ENCODE measurements at regions not wholly inside any gene's neighbourhood (a gene's known extent, or its start where the extent isn't known, plus 50 kb on each side); places are given as distances from the start of the nearest gene placed in this dataset.

DNA sequence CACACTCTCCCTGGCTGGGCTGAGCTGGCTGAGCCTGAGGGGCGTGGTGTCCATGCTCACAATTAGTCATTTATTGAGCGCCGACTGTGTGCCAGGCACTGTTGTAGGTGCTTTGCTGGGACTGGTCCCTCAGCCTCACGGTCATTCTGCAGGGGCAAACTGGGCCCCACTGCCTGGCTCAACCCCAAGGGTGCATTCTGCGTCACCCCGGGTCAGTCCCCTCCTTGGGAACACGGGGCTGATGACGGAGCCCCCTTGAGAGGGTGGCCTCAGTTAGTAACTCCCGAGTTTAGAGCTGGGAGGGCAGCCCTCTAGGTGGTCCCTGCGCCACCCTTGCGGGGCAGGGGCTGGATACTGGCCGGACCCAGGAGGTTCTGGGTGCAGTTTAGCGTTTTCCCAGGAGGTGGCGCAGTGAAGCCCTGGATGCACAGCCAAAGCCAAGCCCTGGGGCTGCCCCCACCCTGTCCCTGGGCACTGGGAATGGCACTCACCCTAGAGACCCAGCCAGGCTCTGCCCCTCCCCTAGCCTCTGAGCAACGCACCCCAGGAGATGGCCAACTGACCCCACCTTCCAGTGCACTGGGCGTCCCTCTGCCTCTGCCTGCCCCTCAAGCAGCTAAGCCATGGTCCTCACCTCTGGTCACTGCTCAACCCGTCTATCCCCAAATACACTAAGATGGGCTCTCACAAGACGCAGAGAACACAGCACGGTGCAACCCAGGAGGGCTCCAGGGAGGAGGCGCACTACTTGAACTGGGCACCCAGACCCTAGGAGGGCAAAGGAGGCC lies 243.2 kb upstream of the GSE1 start:
- no peak for TF ChIP-seq TAF1 (IDR thresholded peaks at IDR 0.05; ENCODE audit: borderline replicate concordance, insufficient read depth, low read length)
- no peak for TF ChIP-seq POLR2AphosphoS5 (IDR thresholded peaks at IDR 0.05; ENCODE audit: low read depth, low read length)
- TF ChIP-seq SIN3A (IDR thresholded peaks at IDR 0.05; ENCODE audit: borderline replicate concordance, insufficient read depth, low read length): no peak
